ENCODE measurements at regions not wholly inside any gene's neighbourhood (a gene's known extent, or its start where the extent isn't known, plus 50 kb on each side); places are given as distances from the start of the nearest gene placed in this dataset.

- no peak overlapping the region for H3K27ac ChIP-seq
- H3K36me3 ChIP-seq, result no peaks in the 10 kb centered on the region
- intact Hi-C loops (cut with DNase I), result no loop called here
- no peaks in the 10 kb centered on the region for H3K27me3 ChIP-seq
- H3K4me3 ChIP-seq, result no peak overlapping the region
- WGBS, 2 donors, result 75 to 78% methylated on average over 2 of the region's 2 CpGs
- no peak for DNase-seq
- TF ChIP-seq POLR2A (IDR thresholded peaks at IDR 0.05) (no peak), CTCF (IDR thresholded peaks at IDR 0.05) (no peak), EP300 (IDR thresholded peaks at IDR 0.05) (no peak), POLR2AphosphoS5 (IDR thresholded peaks at IDR 0.05) (no peak)
- no peaks in the 10 kb centered on the region for H3K9me3 ChIP-seq
- no peaks in the 10 kb centered on the region for H3K4me1 ChIP-seq
Observed at GRCh38 chr7:35437619-35438275, 183.8 kb upstream of the TBX20 start.

DNA sequence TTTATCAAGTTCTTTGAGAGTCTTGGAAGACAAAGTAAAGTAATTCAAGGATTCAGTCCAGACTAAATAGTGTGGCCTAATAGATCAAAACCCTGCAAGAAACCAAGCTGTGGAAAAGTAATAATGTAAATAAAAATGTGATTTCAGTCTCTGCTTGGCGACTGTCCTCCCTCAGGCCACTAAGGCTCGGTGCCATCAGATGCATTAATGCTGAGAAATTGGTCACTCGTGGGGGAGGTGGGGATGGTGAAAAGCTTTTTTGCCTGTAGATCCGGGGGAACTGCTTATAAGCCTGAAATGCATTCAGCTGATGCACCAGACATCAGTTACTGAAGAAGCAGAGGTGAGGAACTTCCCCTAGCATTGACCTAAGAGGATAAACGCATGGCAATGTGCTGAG, 182.6 kb upstream of the TBX20 start:
- TF ChIP-seq CTCF (IDR thresholded peaks at IDR 0.05) (no peak), EP300 (IDR thresholded peaks at IDR 0.05) (no peak), POLR2AphosphoS5 (IDR thresholded peaks at IDR 0.05) (no peak), POLR2A (IDR thresholded peaks at IDR 0.05) (no peak)
- no peaks in the 10 kb centered on the region for H3K4me1 ChIP-seq
- H3K27me3 ChIP-seq, result no peaks in the 10 kb centered on the region
- no peak overlapping the region for H3K4me3 ChIP-seq
- H3K36me3 ChIP-seq, result no peaks in the 10 kb centered on the region
- no peak for DNase-seq
- WGBS, 2 donors, result 63 to 74% methylated on average over 5 of the region's 5 CpGs
- no peak overlapping the region for H3K27ac ChIP-seq
- intact Hi-C loops (cut with DNase I), result no loop called here
- H3K9me3 ChIP-seq, result no peaks in the 10 kb centered on the region

GRCh38 chr7:35430547-35431153, 176.8 kb upstream of the TBX20 start:
- Histone ChIP-seq H3K27me3 (no peaks in the 10 kb centered on the region), H3K36me3 (no peaks in the 10 kb centered on the region), H3K9me3 (no peaks in the 10 kb centered on the region), H3K4me3 (no peak overlapping the region), H3K4me1 (no peaks in the 10 kb centered on the region), H3K27ac (no peak overlapping the region)
- TF ChIP-seq POLR2AphosphoS5 (IDR thresholded peaks at IDR 0.05), result no peak
- no peak for TF ChIP-seq CTCF (IDR thresholded peaks at IDR 0.05)
- TF ChIP-seq EP300 (IDR thresholded peaks at IDR 0.05), result no peak
- no peak for TF ChIP-seq POLR2A (IDR thresholded peaks at IDR 0.05)
- no peak for DNase-seq
- 67 to 71% methylated on average over 7 of the region's 7 CpGs for WGBS, 2 donors
- intact Hi-C loops (cut with DNase I), result no loop called here

GRCh38 chr7:35424869-35425495, 171.1 kb upstream of the TBX20 start:
- no peaks in the 10 kb centered on the region for H3K36me3 ChIP-seq
- H3K4me3 ChIP-seq, result no peak overlapping the region
- DNase-seq, result no peak
- TF ChIP-seq POLR2AphosphoS5 (IDR thresholded peaks at IDR 0.05), result no peak
- TF ChIP-seq CTCF (IDR thresholded peaks at IDR 0.05), result peak; percentile 11 to 55 (median 42)
- peaks cover 0 to 3% (median 0%) of the 10 kb centered on the region in 4 donors for H3K4me1 ChIP-seq
- no peaks in the 10 kb centered on the region for H3K9me3 ChIP-seq
- 33 to 50% methylated on average over 4 of the region's 4 CpGs for WGBS, 2 donors
- no peaks in the 10 kb centered on the region for H3K27me3 ChIP-seq
- no peak overlapping the region for H3K27ac ChIP-seq
- intact Hi-C loops (cut with DNase I), result loop anchor here (10.0 kb wide), 2 partner anchors 120 to 200 kb away; no protein-coding TSS in a partner anchor

Measured in sigmoid colon (tissue), 6 donors.